Activated effector memory CD4-positive, alpha-beta T cell treated with anti-CD3 and anti-CD28 coated beads, Interleukin-2, amount 50 U/mL, for 16 hours (primary cell): ENCODE measurements at regions not wholly inside any gene's neighbourhood (a gene's known extent, or its start where the extent isn't known, plus 50 kb on each side); places are given as distances from the start of the nearest gene placed in this dataset.

Source experiments
- DNase-seq: peaks from one replicate; pipeline ENCODE4 v3.0.0-alpha.2; 2020

- DNase-seq, result no peak
These were observed 70.9 kb upstream of the LGALSL start for GRCh38 chr2:64383016-64383591.

- no peak for DNase-seq
These were observed 70.1 kb upstream of the LGALSL start for GRCh38 chr2:64383881-64384280.

- DNase-seq, result no peak
These were observed 67.3 kb upstream of the LGALSL start for GRCh38 chr2:64386676-64387075.

GRCh38 chr2:64390586-64390985 is 63.4 kb upstream of the LGALSL start:
- DNase-seq, result no peak

- DNase-seq, result no peak
These were observed 62.5 kb upstream of the LGALSL start for GRCh38 chr2:64391424-64391823.

GRCh38 chr2:64391940-64392339 is 62.0 kb upstream of the LGALSL start:
- no peak for DNase-seq

- no peak for DNase-seq
These were observed 61.4 kb upstream of the LGALSL start for GRCh38 chr2:64392529-64392928.

- no peak for DNase-seq
These were observed 60.5 kb upstream of the LGALSL start for GRCh38 chr2:64393383-64394010.

GRCh38 chr2:64394153-64394552 is 59.8 kb upstream of the LGALSL start:
- no peak for DNase-seq

GRCh38 chr2:64396001-64396400 is 58.0 kb upstream of the LGALSL start:
- no peak for DNase-seq

- no peak for DNase-seq
These were observed 57.4 kb upstream of the LGALSL start for GRCh38 chr2:64396551-64396950.

- DNase-seq, result no peak
These were observed 55.3 kb upstream of the LGALSL start for GRCh38 chr2:64398516-64399129.

- no peak for DNase-seq
These were observed 54.4 kb upstream of the LGALSL start for GRCh38 chr2:64399521-64399920.

GRCh38 chr2:64400105-64400728 is 53.7 kb upstream of the LGALSL start:
- DNase-seq, result no peak

- DNase-seq, result no peak
These were observed 53.0 kb upstream of the LGALSL start for GRCh38 chr2:64400733-64401528.

- no peak for DNase-seq
These were observed 52.5 kb upstream of the LGALSL start for GRCh38 chr2:64401529-64401880.

- DNase-seq, result no peak
These were observed 51.1 kb upstream of the LGALSL start for GRCh38 chr2:64402876-64403275.

- DNase-seq, result no peak
These were observed 50.5 kb upstream of the LGALSL start for GRCh38 chr2:64403426-64403825.

GRCh38 chr2:64404002-64404731 is 49.8 kb upstream of the LGALSL start:
- no peak for DNase-seq
